WTC11 (cell line): ENCODE measurements at regions not wholly inside any gene's neighbourhood (a gene's known extent, or its start where the extent isn't known, plus 50 kb on each side); places are given as distances from the start of the nearest gene placed in this dataset.

Source experiments
- ATAC-seq: fragments of 200-7000 bp; cut with Tn5 transposase; 2 replicates; pipeline ENCODE4 v1.10.0; 2021; ENCODE audit warnings: mild to moderate bottlenecking, moderate library complexity
- CTCF ChIA-PET: fragments of 300-600 bp; sonication (Branson Sonifier 250); formaldehyde crosslinking; loops from one replicate; lab custom pipeline; 2021; ENCODE audit warnings: antibody characterized with exemption; lab: Charles Lee
- POLR2A ChIA-PET: fragments of 350-600 bp; sonication (Branson Sonifier 250); formaldehyde crosslinking; loops from one replicate; lab custom pipeline; 2021; ENCODE audit warnings: antibody characterized with exemption; lab: Charles Lee
- DNase-seq: peaks from one replicate; pipeline ENCODE4 v3.0.0; 2021; ENCODE audit warnings: low spot score
- H3K27ac Mint-ChIP-seq: 2 replicates; pipeline ENCODE4 v1.8.0; 2021; ENCODE audit warnings: mixed read lengths
- H3K27me3 Mint-ChIP-seq: 2 replicates; pipeline ENCODE4 v1.8.0; 2021; ENCODE audit warnings: low read depth, mild to moderate bottlenecking, moderate library complexity, mixed read lengths
- H3K36me3 Mint-ChIP-seq: 2 replicates; pipeline ENCODE4 v1.8.0; 2021; ENCODE audit warnings: mixed read lengths
- H3K4me1 Mint-ChIP-seq: 2 replicates; pipeline ENCODE4 v1.8.0; 2022; ENCODE audit warnings: mixed read lengths
- H3K4me3 Mint-ChIP-seq: 2 replicates; pipeline ENCODE4 v1.8.0; 2021; ENCODE audit warnings: mild to moderate bottlenecking, moderate library complexity, mixed read lengths
- H3K9me3 Mint-ChIP-seq: 2 replicates; pipeline ENCODE4 v1.8.0; 2021; ENCODE audit warnings: mixed read lengths
- GTF2I ChIP-seq: fragments of 250-450 bp; sonication (Bioruptor Pico); conservative IDR thresholded peaks from 2 replicates; pipeline ENCODE4 v1.4.0; 2021; ENCODE audit warnings: mild to moderate bottlenecking
- IRF2 ChIP-seq: sonication (generic); formaldehyde crosslinking; IDR thresholded peaks from 2 replicates; pipeline ENCODE4 v1.8.0; 2022; ENCODE audit warnings: low read depth, missing genetic modification reagents, borderline replicate concordance
- MXD4 ChIP-seq: fragments of 250-450 bp; sonication (Bioruptor Pico); IDR thresholded peaks from 2 replicates; pipeline ENCODE4 v1.8.0; 2021; ENCODE audit warnings: mild to moderate bottlenecking, moderate library complexity, borderline replicate concordance
- MYBL2 ChIP-seq: sonication (generic); formaldehyde crosslinking; IDR thresholded peaks from 2 replicates; pipeline ENCODE4 v1.8.1; 2023; ENCODE audit warnings: mild to moderate bottlenecking, moderate library complexity, missing genetic modification reagents
- NFE2L1 ChIP-seq: sonication (generic); formaldehyde crosslinking; IDR thresholded peaks from 2 replicates; pipeline ENCODE4 v1.8.1; 2023; ENCODE audit warnings: missing genetic modification reagents
- NR2C2 ChIP-seq: sonication (generic); formaldehyde crosslinking; IDR thresholded peaks from 2 replicates; pipeline ENCODE4 v1.8.0; 2022; ENCODE audit warnings: mild to moderate bottlenecking, missing genetic modification reagents
- PRRX2 ChIP-seq: fragments of 250-450 bp; sonication (Bioruptor Pico); IDR thresholded peaks from 2 replicates; pipeline ENCODE4 v1.8.0; 2021; ENCODE audit warnings: mild to moderate bottlenecking
- SOX15 ChIP-seq: fragments of 250-450 bp; sonication (Bioruptor Pico); IDR thresholded peaks from 2 replicates; pipeline ENCODE4 v1.9.0; 2021; ENCODE audit warnings: mild to moderate bottlenecking
- ZNF263 ChIP-seq: sonication (generic); formaldehyde crosslinking; IDR thresholded peaks from 2 replicates; pipeline ENCODE4 v1.8.1; 2022; ENCODE audit warnings: low read depth, mild to moderate bottlenecking, moderate library complexity, missing genetic modification reagents
- ZNF671 ChIP-seq: fragments of 250-450 bp; sonication (Bioruptor Pico); IDR thresholded peaks from 2 replicates; pipeline ENCODE4 v1.8.0; 2021; ENCODE audit warnings: mild to moderate bottlenecking
- TF ChIP-seq, protein P1 (sequence below): sonication (generic); formaldehyde crosslinking; IDR thresholded peaks from 2 replicates; pipeline ENCODE4 v1.8.0; 2022; ENCODE audit warnings: missing genetic modification reagents
- TF ChIP-seq, protein P2 (sequence below): sonication (generic); formaldehyde crosslinking; IDR thresholded peaks from 2 replicates; pipeline ENCODE4 v1.8.1; 2022; ENCODE audit warnings: low read depth, mild to moderate bottlenecking, moderate library complexity, missing genetic modification reagents, borderline replicate concordance
- TF ChIP-seq, protein P3 (sequence below): sonication (generic); formaldehyde crosslinking; IDR thresholded peaks from 2 replicates; pipeline ENCODE4 v1.8.0; 2022; ENCODE audit warnings: mild to moderate bottlenecking, missing genetic modification reagents
- TF ChIP-seq, protein P4 (sequence below): sonication (generic); formaldehyde crosslinking; IDR thresholded peaks from 2 replicates; pipeline ENCODE4 v1.8.0; 2022; ENCODE audit warnings: mild to moderate bottlenecking, missing genetic modification reagents
- TF ChIP-seq, protein P5 (sequence below): sonication (generic); formaldehyde crosslinking; IDR thresholded peaks from 2 replicates; pipeline ENCODE4 v1.8.0; 2023; ENCODE audit warnings: mild to moderate bottlenecking, missing genetic modification reagents
- TF ChIP-seq, protein P6 (sequence below): sonication (generic); formaldehyde crosslinking; IDR thresholded peaks from 2 replicates; pipeline ENCODE4 v1.8.1; 2023; ENCODE audit warnings: mild to moderate bottlenecking, missing genetic modification reagents

DNA sequence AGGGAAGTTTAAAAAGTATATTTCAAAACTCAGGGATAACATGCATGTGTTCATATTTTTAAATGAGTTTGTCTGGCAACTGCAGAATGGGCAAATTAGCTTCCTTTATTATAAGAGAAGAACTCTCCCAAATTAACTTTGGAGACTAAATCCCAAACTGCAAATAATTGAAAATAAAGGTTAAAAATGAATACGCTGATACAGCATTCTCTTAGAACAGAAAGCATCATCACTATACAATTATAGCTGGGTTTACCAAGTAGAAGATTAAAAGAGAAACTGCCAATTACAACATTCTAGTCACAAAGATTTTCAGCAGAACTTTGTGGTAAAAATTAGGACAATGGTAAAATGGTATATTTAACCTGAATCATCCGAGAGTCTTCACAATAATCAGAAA is 73.3 kb downstream of the OLFM4 start:
- Mint-ChIP-seq H3K4me1 (no peaks in the 10 kb centered on the region), H3K36me3 (peaks cover 3% of the 10 kb centered on the region), H3K27ac (no peak overlapping the region), H3K4me3 (no peak overlapping the region), H3K27me3 (no peaks in the 10 kb centered on the region), H3K9me3 (peaks cover 6% of the 10 kb centered on the region)
- TF ChIP-seq, protein P1, sequence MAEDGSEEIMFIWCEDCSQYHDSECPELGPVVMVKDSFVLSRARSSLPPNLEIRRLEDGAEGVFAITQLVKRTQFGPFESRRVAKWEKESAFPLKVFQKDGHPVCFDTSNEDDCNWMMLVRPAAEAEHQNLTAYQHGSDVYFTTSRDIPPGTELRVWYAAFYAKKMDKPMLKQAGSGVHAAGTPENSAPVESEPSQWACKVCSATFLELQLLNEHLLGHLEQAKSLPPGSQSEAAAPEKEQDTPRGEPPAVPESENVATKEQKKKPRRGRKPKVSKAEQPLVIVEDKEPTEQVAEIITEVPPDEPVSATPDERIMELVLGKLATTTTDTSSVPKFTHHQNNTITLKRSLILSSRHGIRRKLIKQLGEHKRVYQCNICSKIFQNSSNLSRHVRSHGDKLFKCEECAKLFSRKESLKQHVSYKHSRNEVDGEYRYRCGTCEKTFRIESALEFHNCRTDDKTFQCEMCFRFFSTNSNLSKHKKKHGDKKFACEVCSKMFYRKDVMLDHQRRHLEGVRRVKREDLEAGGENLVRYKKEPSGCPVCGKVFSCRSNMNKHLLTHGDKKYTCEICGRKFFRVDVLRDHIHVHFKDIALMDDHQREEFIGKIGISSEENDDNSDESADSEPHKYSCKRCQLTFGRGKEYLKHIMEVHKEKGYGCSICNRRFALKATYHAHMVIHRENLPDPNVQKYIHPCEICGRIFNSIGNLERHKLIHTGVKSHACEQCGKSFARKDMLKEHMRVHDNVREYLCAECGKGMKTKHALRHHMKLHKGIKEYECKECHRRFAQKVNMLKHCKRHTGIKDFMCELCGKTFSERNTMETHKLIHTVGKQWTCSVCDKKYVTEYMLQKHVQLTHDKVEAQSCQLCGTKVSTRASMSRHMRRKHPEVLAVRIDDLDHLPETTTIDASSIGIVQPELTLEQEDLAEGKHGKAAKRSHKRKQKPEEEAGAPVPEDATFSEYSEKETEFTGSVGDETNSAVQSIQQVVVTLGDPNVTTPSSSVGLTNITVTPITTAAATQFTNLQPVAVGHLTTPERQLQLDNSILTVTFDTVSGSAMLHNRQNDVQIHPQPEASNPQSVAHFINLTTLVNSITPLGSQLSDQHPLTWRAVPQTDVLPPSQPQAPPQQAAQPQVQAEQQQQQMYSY, result no peak
- no peak for TF ChIP-seq PRRX2 (CRISPR knock-in tag)
- no peak for TF ChIP-seq MYBL2 (CRISPR knock-in tag)
- TF ChIP-seq, protein P2, sequence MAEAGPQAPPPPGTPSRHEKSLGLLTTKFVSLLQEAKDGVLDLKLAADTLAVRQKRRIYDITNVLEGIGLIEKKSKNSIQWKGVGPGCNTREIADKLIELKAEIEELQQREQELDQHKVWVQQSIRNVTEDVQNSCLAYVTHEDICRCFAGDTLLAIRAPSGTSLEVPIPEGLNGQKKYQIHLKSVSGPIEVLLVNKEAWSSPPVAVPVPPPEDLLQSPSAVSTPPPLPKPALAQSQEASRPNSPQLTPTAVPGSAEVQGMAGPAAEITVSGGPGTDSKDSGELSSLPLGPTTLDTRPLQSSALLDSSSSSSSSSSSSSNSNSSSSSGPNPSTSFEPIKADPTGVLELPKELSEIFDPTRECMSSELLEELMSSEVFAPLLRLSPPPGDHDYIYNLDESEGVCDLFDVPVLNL, result no peak
- no peak for TF ChIP-seq NFE2L1 (CRISPR knock-in tag)
- TF ChIP-seq, protein P3, sequence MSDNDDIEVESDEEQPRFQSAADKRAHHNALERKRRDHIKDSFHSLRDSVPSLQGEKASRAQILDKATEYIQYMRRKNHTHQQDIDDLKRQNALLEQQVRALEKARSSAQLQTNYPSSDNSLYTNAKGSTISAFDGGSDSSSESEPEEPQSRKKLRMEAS, result no peak
- no peak for TF ChIP-seq NR2C2 (CRISPR knock-in tag)
- TF ChIP-seq, protein P4, sequence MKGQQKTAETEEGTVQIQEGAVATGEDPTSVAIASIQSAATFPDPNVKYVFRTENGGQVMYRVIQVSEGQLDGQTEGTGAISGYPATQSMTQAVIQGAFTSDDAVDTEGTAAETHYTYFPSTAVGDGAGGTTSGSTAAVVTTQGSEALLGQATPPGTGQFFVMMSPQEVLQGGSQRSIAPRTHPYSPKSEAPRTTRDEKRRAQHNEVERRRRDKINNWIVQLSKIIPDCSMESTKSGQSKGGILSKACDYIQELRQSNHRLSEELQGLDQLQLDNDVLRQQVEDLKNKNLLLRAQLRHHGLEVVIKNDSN (CRISPR knock-in tag), result no peak
- TF ChIP-seq, protein P5, sequence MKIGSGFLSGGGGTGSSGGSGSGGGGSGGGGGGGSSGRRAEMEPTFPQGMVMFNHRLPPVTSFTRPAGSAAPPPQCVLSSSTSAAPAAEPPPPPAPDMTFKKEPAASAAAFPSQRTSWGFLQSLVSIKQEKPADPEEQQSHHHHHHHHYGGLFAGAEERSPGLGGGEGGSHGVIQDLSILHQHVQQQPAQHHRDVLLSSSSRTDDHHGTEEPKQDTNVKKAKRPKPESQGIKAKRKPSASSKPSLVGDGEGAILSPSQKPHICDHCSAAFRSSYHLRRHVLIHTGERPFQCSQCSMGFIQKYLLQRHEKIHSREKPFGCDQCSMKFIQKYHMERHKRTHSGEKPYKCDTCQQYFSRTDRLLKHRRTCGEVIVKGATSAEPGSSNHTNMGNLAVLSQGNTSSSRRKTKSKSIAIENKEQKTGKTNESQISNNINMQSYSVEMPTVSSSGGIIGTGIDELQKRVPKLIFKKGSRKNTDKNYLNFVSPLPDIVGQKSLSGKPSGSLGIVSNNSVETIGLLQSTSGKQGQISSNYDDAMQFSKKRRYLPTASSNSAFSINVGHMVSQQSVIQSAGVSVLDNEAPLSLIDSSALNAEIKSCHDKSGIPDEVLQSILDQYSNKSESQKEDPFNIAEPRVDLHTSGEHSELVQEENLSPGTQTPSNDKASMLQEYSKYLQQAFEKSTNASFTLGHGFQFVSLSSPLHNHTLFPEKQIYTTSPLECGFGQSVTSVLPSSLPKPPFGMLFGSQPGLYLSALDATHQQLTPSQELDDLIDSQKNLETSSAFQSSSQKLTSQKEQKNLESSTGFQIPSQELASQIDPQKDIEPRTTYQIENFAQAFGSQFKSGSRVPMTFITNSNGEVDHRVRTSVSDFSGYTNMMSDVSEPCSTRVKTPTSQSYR (CRISPR knock-in tag), result no peak
- TF ChIP-seq, protein P6, sequence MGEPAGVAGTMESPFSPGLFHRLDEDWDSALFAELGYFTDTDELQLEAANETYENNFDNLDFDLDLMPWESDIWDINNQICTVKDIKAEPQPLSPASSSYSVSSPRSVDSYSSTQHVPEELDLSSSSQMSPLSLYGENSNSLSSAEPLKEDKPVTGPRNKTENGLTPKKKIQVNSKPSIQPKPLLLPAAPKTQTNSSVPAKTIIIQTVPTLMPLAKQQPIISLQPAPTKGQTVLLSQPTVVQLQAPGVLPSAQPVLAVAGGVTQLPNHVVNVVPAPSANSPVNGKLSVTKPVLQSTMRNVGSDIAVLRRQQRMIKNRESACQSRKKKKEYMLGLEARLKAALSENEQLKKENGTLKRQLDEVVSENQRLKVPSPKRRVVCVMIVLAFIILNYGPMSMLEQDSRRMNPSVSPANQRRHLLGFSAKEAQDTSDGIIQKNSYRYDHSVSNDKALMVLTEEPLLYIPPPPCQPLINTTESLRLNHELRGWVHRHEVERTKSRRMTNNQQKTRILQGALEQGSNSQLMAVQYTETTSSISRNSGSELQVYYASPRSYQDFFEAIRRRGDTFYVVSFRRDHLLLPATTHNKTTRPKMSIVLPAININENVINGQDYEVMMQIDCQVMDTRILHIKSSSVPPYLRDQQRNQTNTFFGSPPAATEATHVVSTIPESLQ (CRISPR knock-in tag), result no peak
- ChIA-PET CTCF (interaction anchor here (1.0 to 1.6 kb wide), 2 partner anchors 100 to 134 kb away, joined by 3 to 4 read pairs; no protein-coding TSS in a partner anchor), POLR2A (no interaction called here)
- ATAC-seq (no peak), DNase-seq (no peak)

DNA sequence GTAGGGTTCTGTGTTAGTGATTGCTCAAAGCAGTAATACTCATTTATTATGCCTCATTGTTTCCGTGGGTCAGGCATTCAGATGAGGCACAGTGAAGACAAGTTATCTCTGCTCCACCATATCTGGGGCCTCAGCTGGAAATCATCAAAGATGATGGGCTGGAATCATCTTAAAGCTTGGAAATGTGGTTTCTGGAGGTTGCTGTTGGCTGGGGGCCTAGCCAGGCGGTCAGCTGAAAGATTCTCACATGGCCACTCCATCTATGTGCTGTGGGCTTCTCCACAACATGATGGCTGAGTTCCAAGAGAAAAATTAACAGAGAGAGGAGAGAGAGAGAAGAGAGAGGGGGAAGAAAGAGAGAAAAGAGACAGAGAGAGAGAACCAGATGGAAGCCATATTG is 75.5 kb downstream of the OLFM4 start:
- ATAC-seq, result no peak
- TF ChIP-seq ZNF671 (CRISPR knock-in tag) (no peak), PRRX2 (CRISPR knock-in tag) (no peak), MYBL2 (CRISPR knock-in tag) (no peak), ZNF263 (CRISPR knock-in tag) (no peak), IRF2 (no peak), GTF2I (no peak), MXD4 (CRISPR knock-in tag) (no peak), SOX15 (CRISPR knock-in tag) (no peak)
- ChIA-PET POLR2A (no interaction called here), CTCF (no interaction called here)
- no peaks in the 10 kb centered on the region for H3K9me3 Mint-ChIP-seq
- no peak overlapping the region for H3K27ac Mint-ChIP-seq
- no peak for DNase-seq
- no peaks in the 10 kb centered on the region for H3K27me3 Mint-ChIP-seq
- no peaks in the 10 kb centered on the region for H3K4me1 Mint-ChIP-seq
- H3K36me3 Mint-ChIP-seq, result no peaks in the 10 kb centered on the region
- no peak overlapping the region for H3K4me3 Mint-ChIP-seq
